ENCODE measurements at regions not wholly inside any gene's neighbourhood (a gene's known extent, or its start where the extent isn't known, plus 50 kb on each side); places are given as distances from the start of the nearest gene placed in this dataset.
A peak's percentile ranks its signal among the peaks of the same experiment; 100 is the strongest.

- no peaks in the 10 kb centered on the region for H3K9me3 ChIP-seq (ENCODE audit: control insufficient read depth in 2 of 2, insufficient read depth in 1 of 2, low read length in 1 of 2)
- no peak overlapping the region for H3K27ac ChIP-seq (ENCODE audit: low read depth in 1 of 2, low read length in 1 of 2)
- WGBS = 84% methylated on average over 6 of the region's 6 CpGs
- no peaks in the 10 kb centered on the region for H3K36me3 ChIP-seq (ENCODE audit: control insufficient read depth in 2 of 2, insufficient read depth in 2 of 2, low read length in 1 of 2)
- no peaks in the 10 kb centered on the region for H3K4me1 ChIP-seq (ENCODE audit: control insufficient read depth in 2 of 2, insufficient read depth in 2 of 2, low read length in 2 of 2)
- no peak overlapping the region for H3K4me3 ChIP-seq (ENCODE audit: low read length in 2 of 2)
- H3K27me3 ChIP-seq (ENCODE audit: control insufficient read depth in 2 of 2, insufficient read depth in 1 of 2, low read length in 1 of 2) = peaks cover 0 to 3% of the 10 kb centered on the region in 2 donors
- no peak for DNase-seq (ENCODE audit: low read depth in 6 of 9, low spot score in 9 of 9)
These were observed 175.1 kb upstream of the CSF3R start for GRCh38 chr1:36657826-36658225.

GRCh38 chr1:36656838-36657237, 174.1 kb upstream of the CSF3R start:
- H3K27me3 ChIP-seq (ENCODE audit: control insufficient read depth in 2 of 2, insufficient read depth in 1 of 2, low read length in 1 of 2) = peaks cover 0 to 3% of the 10 kb centered on the region in 2 donors

GRCh38 chr1:36656271-36656670, 173.6 kb upstream of the CSF3R start:
- no peaks in the 10 kb centered on the region for H3K9me3 ChIP-seq (ENCODE audit: control insufficient read depth in 2 of 2, insufficient read depth in 1 of 2, low read length in 1 of 2)
- 73% methylated on average over 2 of the region's 2 CpGs for WGBS
- no peaks in the 10 kb centered on the region for H3K4me1 ChIP-seq (ENCODE audit: control insufficient read depth in 2 of 2, insufficient read depth in 2 of 2, low read length in 2 of 2)
- peaks cover 0 to 3% of the 10 kb centered on the region in 2 donors for H3K27me3 ChIP-seq (ENCODE audit: control insufficient read depth in 2 of 2, insufficient read depth in 1 of 2, low read length in 1 of 2)
- DNase-seq (ENCODE audit: low read depth in 6 of 9, low spot score in 9 of 9) = no peak
- no peak overlapping the region for H3K4me3 ChIP-seq (ENCODE audit: low read length in 2 of 2)
- no peak overlapping the region for H3K27ac ChIP-seq (ENCODE audit: low read depth in 1 of 2, low read length in 1 of 2)
- H3K36me3 ChIP-seq (ENCODE audit: control insufficient read depth in 2 of 2, insufficient read depth in 2 of 2, low read length in 1 of 2) = no peaks in the 10 kb centered on the region

More at GRCh38 chr1:36656838-36657237, 174.1 kb upstream of the CSF3R start:
- Histone ChIP-seq H3K27ac (ENCODE audit: low read depth in 1 of 2, low read length in 1 of 2) (no peak overlapping the region), H3K36me3 (ENCODE audit: control insufficient read depth in 2 of 2, insufficient read depth in 2 of 2, low read length in 1 of 2) (no peaks in the 10 kb centered on the region), H3K4me3 (ENCODE audit: low read length in 2 of 2) (no peak overlapping the region), H3K4me1 (ENCODE audit: control insufficient read depth in 2 of 2, insufficient read depth in 2 of 2, low read length in 2 of 2) (no peaks in the 10 kb centered on the region), H3K9me3 (ENCODE audit: control insufficient read depth in 2 of 2, insufficient read depth in 1 of 2, low read length in 1 of 2) (no peaks in the 10 kb centered on the region)
- no peak for DNase-seq (ENCODE audit: low read depth in 6 of 9, low spot score in 9 of 9)

- no peaks in the 10 kb centered on the region for H3K9me3 ChIP-seq (ENCODE audit: control insufficient read depth in 2 of 2, insufficient read depth in 1 of 2, low read length in 1 of 2)
- H3K36me3 ChIP-seq (ENCODE audit: control insufficient read depth in 2 of 2, insufficient read depth in 2 of 2, low read length in 1 of 2) = no peaks in the 10 kb centered on the region
- peaks cover 0 to 3% of the 10 kb centered on the region in 2 donors for H3K27me3 ChIP-seq (ENCODE audit: control insufficient read depth in 2 of 2, insufficient read depth in 1 of 2, low read length in 1 of 2)
- no peak for DNase-seq (ENCODE audit: low read depth in 6 of 9, low spot score in 9 of 9)
- H3K4me3 ChIP-seq (ENCODE audit: low read length in 2 of 2) = no peak overlapping the region
- no peak overlapping the region for H3K27ac ChIP-seq (ENCODE audit: low read depth in 1 of 2, low read length in 1 of 2)
- no peaks in the 10 kb centered on the region for H3K4me1 ChIP-seq (ENCODE audit: control insufficient read depth in 2 of 2, insufficient read depth in 2 of 2, low read length in 2 of 2)
- 74% methylated on average over 4 of the region's 4 CpGs for WGBS
These were observed 171.9 kb upstream of the CSF3R start for GRCh38 chr1:36654586-36654985.

- Histone ChIP-seq H3K4me1 (ENCODE audit: control insufficient read depth in 2 of 2, insufficient read depth in 2 of 2, low read length in 2 of 2) (no peaks in the 10 kb centered on the region), H3K27ac (ENCODE audit: low read depth in 1 of 2, low read length in 1 of 2) (no peak overlapping the region), H3K27me3 (ENCODE audit: control insufficient read depth in 2 of 2, insufficient read depth in 1 of 2, low read length in 1 of 2) (peaks cover 0 to 2% of the 10 kb centered on the region in 2 donors), H3K4me3 (ENCODE audit: low read length in 2 of 2) (no peak overlapping the region), H3K9me3 (ENCODE audit: control insufficient read depth in 2 of 2, insufficient read depth in 1 of 2, low read length in 1 of 2) (no peaks in the 10 kb centered on the region), H3K36me3 (ENCODE audit: control insufficient read depth in 2 of 2, insufficient read depth in 2 of 2, low read length in 1 of 2) (no peaks in the 10 kb centered on the region)
- 74% methylated on average over 8 of the region's 8 CpGs for WGBS
- no peak for DNase-seq (ENCODE audit: low read depth in 6 of 9, low spot score in 9 of 9)
These were observed 171.1 kb upstream of the CSF3R start for GRCh38 chr1:36653850-36654249.

GRCh38 chr1:36652586-36652985, 169.9 kb upstream of the CSF3R start:
- H3K27ac ChIP-seq (ENCODE audit: low read depth in 1 of 2, low read length in 1 of 2) = no peak overlapping the region
- no peaks in the 10 kb centered on the region for H3K4me1 ChIP-seq (ENCODE audit: control insufficient read depth in 2 of 2, insufficient read depth in 2 of 2, low read length in 2 of 2)
- WGBS = 72% methylated on average over 2 of the region's 2 CpGs
- H3K9me3 ChIP-seq (ENCODE audit: control insufficient read depth in 2 of 2, insufficient read depth in 1 of 2, low read length in 1 of 2) = no peaks in the 10 kb centered on the region
- no peak for DNase-seq (ENCODE audit: low read depth in 6 of 9, low spot score in 9 of 9)
- H3K27me3 ChIP-seq (ENCODE audit: control insufficient read depth in 2 of 2, insufficient read depth in 1 of 2, low read length in 1 of 2) = peaks cover 0 to 2% of the 10 kb centered on the region in 2 donors
- H3K36me3 ChIP-seq (ENCODE audit: control insufficient read depth in 2 of 2, insufficient read depth in 2 of 2, low read length in 1 of 2) = no peaks in the 10 kb centered on the region
- no peak overlapping the region for H3K4me3 ChIP-seq (ENCODE audit: low read length in 2 of 2)

- Histone ChIP-seq H3K27ac (ENCODE audit: low read depth in 1 of 2, low read length in 1 of 2) (no peak overlapping the region), H3K4me1 (ENCODE audit: control insufficient read depth in 2 of 2, insufficient read depth in 2 of 2, low read length in 2 of 2) (no peaks in the 10 kb centered on the region), H3K4me3 (ENCODE audit: low read length in 2 of 2) (no peak overlapping the region), H3K27me3 (ENCODE audit: control insufficient read depth in 2 of 2, insufficient read depth in 1 of 2, low read length in 1 of 2) (no peaks in the 10 kb centered on the region), H3K9me3 (ENCODE audit: control insufficient read depth in 2 of 2, insufficient read depth in 1 of 2, low read length in 1 of 2) (no peaks in the 10 kb centered on the region), H3K36me3 (ENCODE audit: control insufficient read depth in 2 of 2, insufficient read depth in 2 of 2, low read length in 1 of 2) (no peaks in the 10 kb centered on the region)
- no peak for DNase-seq (ENCODE audit: low read depth in 6 of 9, low spot score in 9 of 9)
- WGBS = 91% methylated on average over 2 of the region's 2 CpGs
These were observed 169.3 kb upstream of the CSF3R start for GRCh38 chr1:36652011-36652410.

GRCh38 chr1:36651176-36651910, 168.6 kb upstream of the CSF3R start:
- H3K4me3 ChIP-seq (ENCODE audit: low read length in 2 of 2) = no peak overlapping the region
- H3K27me3 ChIP-seq (ENCODE audit: control insufficient read depth in 2 of 2, insufficient read depth in 1 of 2, low read length in 1 of 2) = no peaks in the 10 kb centered on the region
- H3K4me1 ChIP-seq (ENCODE audit: control insufficient read depth in 2 of 2, insufficient read depth in 2 of 2, low read length in 2 of 2) = no peaks in the 10 kb centered on the region
- H3K9me3 ChIP-seq (ENCODE audit: control insufficient read depth in 2 of 2, insufficient read depth in 1 of 2, low read length in 1 of 2) = no peaks in the 10 kb centered on the region
- H3K27ac ChIP-seq (ENCODE audit: low read depth in 1 of 2, low read length in 1 of 2) = no peak overlapping the region
- 73% methylated on average over 3 of the region's 3 CpGs for WGBS
- no peaks in the 10 kb centered on the region for H3K36me3 ChIP-seq (ENCODE audit: control insufficient read depth in 2 of 2, insufficient read depth in 2 of 2, low read length in 1 of 2)
- DNase-seq (ENCODE audit: low read depth in 6 of 9, low spot score in 9 of 9) = no peak

- no peaks in the 10 kb centered on the region for H3K9me3 ChIP-seq (ENCODE audit: control insufficient read depth in 2 of 2, insufficient read depth in 1 of 2, low read length in 1 of 2)
- DNase-seq (ENCODE audit: low read depth in 6 of 9, low spot score in 9 of 9) = peak; percentile 4 to 65 (median 31)
- H3K36me3 ChIP-seq (ENCODE audit: control insufficient read depth in 2 of 2, insufficient read depth in 2 of 2, low read length in 1 of 2) = no peaks in the 10 kb centered on the region
- H3K4me3 ChIP-seq (ENCODE audit: low read length in 2 of 2) = no peak overlapping the region
- 51% methylated on average over 14 of the region's 14 CpGs for WGBS
- no peaks in the 10 kb centered on the region for H3K27me3 ChIP-seq (ENCODE audit: control insufficient read depth in 2 of 2, insufficient read depth in 1 of 2, low read length in 1 of 2)
- H3K4me1 ChIP-seq (ENCODE audit: control insufficient read depth in 2 of 2, insufficient read depth in 2 of 2, low read length in 2 of 2) = no peaks in the 10 kb centered on the region
- H3K27ac ChIP-seq (ENCODE audit: low read depth in 1 of 2, low read length in 1 of 2) = no peak overlapping the region
These were observed 167.7 kb upstream of the CSF3R start for GRCh38 chr1:36650200-36651065.

Measured in thymus (tissue), 11 donors.